Neural crest cell (in vitro differentiated cells): ENCODE measurements at regions not wholly inside any gene's neighbourhood (a gene's known extent, or its start where the extent isn't known, plus 50 kb on each side); places are given as distances from the start of the nearest gene placed in this dataset.
A peak's percentile ranks its signal among the peaks of the same experiment; 100 is the strongest.

Experiments used
- DNase-seq: peaks from one replicate; pipeline ENCODE4 v3.0.0; 2021; ENCODE audit warnings: low read depth, mixed read lengths, low spot score
- H3K27ac Mint-ChIP-seq: one replicate; pipeline ENCODE4 v1.8.0; 2021; ENCODE audit warnings: mild to moderate bottlenecking, mixed read lengths; ENCODE audit not compliant: unreplicated experiment
- H3K27me3 Mint-ChIP-seq: 2 replicates; pipeline ENCODE4 v1.8.0; 2021; ENCODE audit warnings: low read depth, mild to moderate bottlenecking, mixed read lengths
- H3K36me3 Mint-ChIP-seq: 2 replicates; pipeline ENCODE4 v1.8.0; 2021; ENCODE audit warnings: low read depth, mild to moderate bottlenecking, mixed read lengths
- H3K4me1 Mint-ChIP-seq: 2 replicates; pipeline ENCODE4 v1.8.0; 2021; ENCODE audit warnings: mixed read lengths
- H3K4me3 Mint-ChIP-seq: one replicate; pipeline ENCODE4 v1.8.0; 2021; ENCODE audit warnings: mild to moderate bottlenecking, mixed read lengths
- H3K9me3 Mint-ChIP-seq: 2 replicates; pipeline ENCODE4 v1.8.0; 2021; ENCODE audit warnings: mixed read lengths
- CTCF ChIP-seq: fragments of 200-600 bp; sonication (generic); conservative IDR thresholded peaks from 2 replicates; pipeline ENCODE4 v1.5.0; 2021; ENCODE audit warnings: antibody characterized with exemption, mild to moderate bottlenecking

- no peak for TF ChIP-seq CTCF
- Mint-ChIP-seq H3K9me3 (no peaks in the 10 kb centered on the region), H3K27ac (peak overlapping the region; percentile 7), H3K27me3 (peaks cover 24% of the 10 kb centered on the region), H3K36me3 (no peaks in the 10 kb centered on the region), H3K4me3 (no peak overlapping the region), H3K4me1 (no peaks in the 10 kb centered on the region)
- DNase-seq, result no peak
Measured at GRCh38 chr1:18569811-18570545, 60.7 kb upstream of the PAX7 start.

GRCh38 chr1:18571275-18571674 is 59.4 kb upstream of the PAX7 start:
- peaks cover 4% of the 10 kb centered on the region for H3K4me1 Mint-ChIP-seq

GRCh38 chr1:18572022-18572880 is 58.4 kb upstream of the PAX7 start:
- peaks cover 14% of the 10 kb centered on the region for H3K27me3 Mint-ChIP-seq
- H3K4me3 Mint-ChIP-seq, result no peak overlapping the region
- no peak overlapping the region for H3K27ac Mint-ChIP-seq
- no peak for TF ChIP-seq CTCF
- no peaks in the 10 kb centered on the region for H3K9me3 Mint-ChIP-seq
- H3K4me1 Mint-ChIP-seq, result peaks cover 4% of the 10 kb centered on the region
- H3K36me3 Mint-ChIP-seq, result no peaks in the 10 kb centered on the region
- DNase-seq, result no peak

More at GRCh38 chr1:18571275-18571674, 59.4 kb upstream of the PAX7 start:
- H3K27me3 Mint-ChIP-seq, result peaks cover 15% of the 10 kb centered on the region
- no peaks in the 10 kb centered on the region for H3K36me3 Mint-ChIP-seq
- no peak overlapping the region for H3K4me3 Mint-ChIP-seq
- H3K9me3 Mint-ChIP-seq, result no peaks in the 10 kb centered on the region
- H3K27ac Mint-ChIP-seq, result no peak overlapping the region
- TF ChIP-seq CTCF, result no peak
- DNase-seq, result no peak

GRCh38 chr1:18573170-18573569 is 57.5 kb upstream of the PAX7 start:
- DNase-seq, result no peak
- Mint-ChIP-seq H3K9me3 (no peaks in the 10 kb centered on the region), H3K27ac (peak overlapping the region; percentile 70), H3K36me3 (no peaks in the 10 kb centered on the region), H3K4me1 (peaks cover 4% of the 10 kb centered on the region), H3K27me3 (peaks cover 9% of the 10 kb centered on the region), H3K4me3 (no peak overlapping the region)
- TF ChIP-seq CTCF, result no peak

GRCh38 chr1:18574754-18575153 is 55.9 kb upstream of the PAX7 start:
- no peak for TF ChIP-seq CTCF
- Mint-ChIP-seq H3K4me3 (no peak overlapping the region), H3K4me1 (peaks cover 4% of the 10 kb centered on the region), H3K27me3 (peaks cover 12% of the 10 kb centered on the region), H3K9me3 (no peaks in the 10 kb centered on the region), H3K36me3 (no peaks in the 10 kb centered on the region), H3K27ac (no peak overlapping the region)
- DNase-seq, result no peak
